H4 (cell line): ENCODE measurements at regions not wholly inside any gene's neighbourhood (a gene's known extent, or its start where the extent isn't known, plus 50 kb on each side); places are given as distances from the start of the nearest gene placed in this dataset.

Source experiments
- DNase-seq: peaks from one replicate; pipeline ENCODE4 v3.0.0-alpha.2; 2015; ENCODE audit warnings: low spot score

GRCh38 chr13:86201477-86201876 is 402.3 kb upstream of the SLITRK6 start:
- DNase-seq: no peak

DNA sequence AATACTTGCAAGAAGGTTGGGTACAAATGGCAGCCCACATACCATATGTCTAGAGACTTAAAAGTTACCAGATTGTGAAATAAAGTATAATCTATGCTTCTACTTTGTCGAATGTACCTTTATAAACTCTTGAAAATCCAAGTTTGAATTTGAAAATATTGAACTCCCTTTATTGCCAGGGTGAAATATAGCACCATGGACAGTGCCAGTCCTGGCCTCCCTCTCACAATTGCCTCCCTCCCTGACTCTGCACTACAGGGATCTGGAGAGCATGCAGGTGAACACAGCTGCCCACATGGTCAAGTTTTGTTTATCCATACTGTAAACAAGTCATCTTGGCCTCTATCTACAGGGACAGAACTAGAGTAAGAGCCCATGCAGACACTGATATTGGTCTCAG is 394.1 kb upstream of the SLITRK6 start:
- no peak for DNase-seq

- no peak for DNase-seq
These were observed 389.0 kb upstream of the SLITRK6 start for GRCh38 chr13:86188170-86188569.

DNA sequence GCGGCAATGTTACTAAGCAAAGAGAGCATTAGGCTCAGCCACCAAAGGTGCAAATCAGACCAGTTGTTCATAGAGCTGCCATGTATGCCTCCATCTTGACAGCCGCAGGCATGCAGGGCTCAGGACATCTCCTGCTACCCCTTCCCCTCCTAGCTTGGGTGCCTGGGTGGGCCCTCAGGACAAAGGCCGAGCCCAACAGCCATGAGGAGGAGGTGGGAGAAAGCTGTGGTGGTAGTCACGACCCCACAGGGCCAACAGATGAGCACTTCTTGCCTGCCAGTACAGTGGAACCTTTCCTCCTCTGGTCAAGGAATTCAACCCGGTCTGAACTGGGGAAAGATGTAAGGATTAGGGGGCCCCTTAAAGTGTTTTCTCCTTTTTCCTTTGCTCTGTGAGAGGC is 386.4 kb upstream of the SLITRK6 start:
- no peak for DNase-seq

DNA sequence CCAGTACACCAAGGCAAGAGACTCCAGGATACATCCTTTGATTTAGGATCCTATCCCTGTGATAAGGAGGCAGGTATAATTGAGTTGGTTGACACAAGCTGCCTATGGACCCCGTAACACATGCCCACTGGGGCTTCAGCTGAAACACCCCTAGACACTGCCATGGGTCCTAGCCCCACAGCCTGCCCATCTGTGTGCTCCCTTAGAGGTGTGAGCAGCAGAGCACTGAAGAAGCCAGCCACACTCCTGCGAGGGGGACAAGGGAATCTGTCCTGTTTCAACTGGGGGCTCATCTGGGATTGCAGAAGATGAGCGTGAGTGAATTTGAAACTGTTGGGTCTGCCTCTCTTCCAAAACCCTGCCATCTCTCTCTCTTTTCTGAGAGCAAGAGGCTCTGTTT is 385.9 kb upstream of the SLITRK6 start:
- no peak for DNase-seq

- DNase-seq: no peak
These were observed 375.4 kb upstream of the SLITRK6 start for GRCh38 chr13:86174622-86175021.

GRCh38 chr13:86172961-86173360 is 373.7 kb upstream of the SLITRK6 start:
- no peak for DNase-seq

DNA sequence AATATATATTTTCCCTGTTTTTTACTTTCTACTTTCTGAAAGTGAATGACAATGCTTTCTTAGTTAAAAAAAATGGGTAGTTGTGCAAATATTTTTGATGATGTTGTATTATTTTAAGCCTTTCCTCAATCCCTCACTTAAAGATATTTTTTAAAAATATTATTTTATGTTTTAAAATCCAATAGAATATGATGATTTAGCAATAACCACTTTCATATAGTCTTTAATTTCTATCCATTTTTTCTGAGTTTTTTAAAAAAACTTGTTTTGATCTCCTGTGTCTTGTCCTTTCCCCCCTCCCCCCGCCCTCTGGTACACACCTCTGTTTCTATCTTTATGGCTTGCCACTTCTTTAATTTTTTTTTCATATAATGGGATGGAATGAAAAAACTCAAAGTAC is 362.0 kb upstream of the SLITRK6 start:
- DNase-seq: no peak

DNA sequence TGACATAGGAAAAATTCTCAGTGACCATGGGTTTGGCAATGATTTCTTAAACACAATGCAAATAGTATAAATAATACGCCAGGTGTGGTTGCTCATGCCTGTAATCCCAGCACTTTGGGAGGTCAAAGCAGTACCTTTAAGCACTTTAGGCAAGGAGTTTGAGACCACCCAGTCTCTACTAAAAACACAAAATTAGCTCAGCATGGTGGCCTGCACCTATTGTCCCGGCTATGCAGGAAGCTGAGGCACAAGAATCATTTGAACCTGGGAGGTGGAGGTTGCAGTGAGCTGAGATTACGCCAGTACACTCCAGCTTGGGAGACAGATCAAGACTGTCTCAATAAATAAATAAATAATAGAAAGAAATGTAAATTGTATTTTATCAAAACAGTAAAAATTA is 356.5 kb upstream of the SLITRK6 start:
- DNase-seq: no peak

- DNase-seq: no peak
These were observed 342.9 kb upstream of the SLITRK6 start for GRCh38 chr13:86142080-86142479.

DNA sequence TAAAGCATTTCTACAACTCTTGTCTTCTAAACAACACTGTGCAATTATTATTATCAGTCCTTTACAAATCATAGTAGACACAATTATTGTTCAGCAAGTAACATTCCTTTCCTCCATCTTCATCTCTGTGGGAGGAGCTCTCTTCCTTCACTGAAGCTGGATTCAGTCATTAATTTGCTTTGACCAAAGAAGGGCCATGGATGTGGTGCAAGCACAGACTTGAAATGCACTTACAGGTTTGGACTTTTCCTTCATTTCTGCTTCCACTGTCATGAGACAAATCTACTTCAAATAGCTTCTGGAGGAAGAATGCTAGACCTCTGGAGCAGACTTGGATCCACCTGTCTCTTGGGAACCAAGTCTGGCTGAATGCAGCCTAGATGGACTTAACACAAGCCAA is 336.6 kb upstream of the SLITRK6 start:
- no peak for DNase-seq

DNA sequence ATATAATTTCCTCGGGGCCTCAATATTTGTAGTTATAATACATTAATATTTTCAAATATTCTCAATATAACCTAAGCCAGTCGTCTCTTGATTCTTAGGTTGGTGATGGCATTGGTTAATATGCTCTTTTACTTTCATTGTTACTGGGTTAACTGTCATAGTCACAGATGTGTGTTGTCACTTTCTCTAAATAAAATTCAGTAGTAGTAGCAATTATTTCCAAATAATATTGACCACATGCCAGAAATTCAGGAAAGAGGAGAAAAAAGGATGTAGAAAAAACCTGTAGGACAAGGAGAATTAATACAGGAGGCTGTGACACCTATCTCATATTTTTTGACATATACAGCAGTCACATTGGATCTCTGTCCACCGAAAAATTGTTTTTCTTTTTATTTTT is 322.7 kb upstream of the SLITRK6 start:
- DNase-seq: no peak

DNA sequence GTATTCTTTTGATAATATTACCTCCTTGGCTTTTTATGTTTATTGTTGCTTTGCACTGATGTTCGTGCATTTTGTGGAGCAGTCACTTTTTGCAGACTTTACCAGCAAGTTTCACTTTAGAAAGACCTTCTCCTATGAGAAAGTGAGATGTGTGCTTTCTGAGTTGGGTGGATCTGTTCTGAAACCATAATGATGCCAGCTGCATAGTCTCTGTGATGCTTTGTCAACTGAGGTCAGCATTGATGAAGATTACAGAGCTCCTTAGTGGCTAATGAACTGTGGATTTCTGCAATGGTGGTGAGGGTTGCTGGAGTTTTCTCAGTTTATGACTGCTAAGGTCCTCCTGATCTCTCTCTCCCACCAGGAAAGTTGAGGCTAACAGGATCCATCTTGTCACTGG is 309.9 kb upstream of the SLITRK6 start:
- DNase-seq: no peak

- no peak for DNase-seq
These were observed 309.1 kb upstream of the SLITRK6 start for GRCh38 chr13:86108334-86108733.

DNA sequence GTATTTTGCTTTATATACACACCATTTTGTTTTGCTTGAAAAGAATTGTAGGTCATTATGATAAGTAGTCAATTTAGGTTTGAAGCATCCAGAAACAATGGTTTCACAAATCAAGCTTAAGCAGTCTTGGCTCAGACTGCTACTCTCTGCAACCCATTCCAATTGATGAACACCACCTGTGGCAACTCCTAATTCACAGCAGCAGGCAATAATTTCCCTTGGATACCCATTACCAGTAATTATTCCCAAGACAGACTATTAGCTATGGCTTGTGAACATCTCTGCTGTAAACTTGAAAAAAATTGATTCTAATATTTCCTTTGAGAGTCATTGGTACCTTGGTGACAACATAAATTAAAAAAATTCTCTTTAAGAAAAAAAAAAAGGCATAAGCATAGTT is 299.3 kb upstream of the SLITRK6 start:
- no peak for DNase-seq

- no peak for DNase-seq
These were observed 296.1 kb upstream of the SLITRK6 start for GRCh38 chr13:86095351-86095750.

DNA sequence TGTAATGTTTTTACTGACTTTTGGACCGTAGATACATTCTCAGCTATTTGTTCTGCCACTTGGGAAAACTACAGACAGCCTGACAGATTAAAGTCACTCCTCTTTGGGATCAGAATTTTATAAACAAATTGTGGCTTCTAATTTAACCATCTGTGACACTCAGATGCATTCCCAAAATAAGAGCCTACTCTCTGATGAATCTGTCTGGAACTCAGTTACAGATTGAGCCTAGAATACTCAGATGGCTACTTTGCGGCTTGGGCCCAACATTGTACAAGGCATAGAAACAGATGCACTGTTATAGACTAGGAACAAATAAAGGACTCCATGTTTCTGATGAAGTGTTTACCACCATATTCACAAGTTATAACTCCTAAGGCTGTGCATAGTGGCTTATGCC is 291.0 kb upstream of the SLITRK6 start:
- DNase-seq: no peak

GRCh38 chr13:86087244-86087643 is 288.0 kb upstream of the SLITRK6 start:
- DNase-seq: no peak

DNA sequence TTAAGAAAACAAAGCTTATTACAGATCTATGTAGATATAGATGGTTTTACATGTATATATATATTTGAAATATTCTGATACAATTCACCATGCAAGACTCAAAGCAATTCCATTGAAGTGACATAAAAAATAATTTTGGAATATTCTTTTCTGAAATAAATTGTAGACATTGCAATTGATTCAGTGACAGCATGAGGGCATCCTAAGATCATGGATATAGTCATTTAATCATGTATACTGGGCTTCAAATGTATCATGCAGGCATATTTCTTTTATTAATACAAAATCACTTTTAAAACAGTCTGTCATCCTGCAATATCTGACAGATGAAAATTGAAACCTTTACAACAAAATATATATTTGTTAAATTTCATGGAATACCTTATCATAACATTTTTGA is 286.7 kb upstream of the SLITRK6 start:
- no peak for DNase-seq

DNA sequence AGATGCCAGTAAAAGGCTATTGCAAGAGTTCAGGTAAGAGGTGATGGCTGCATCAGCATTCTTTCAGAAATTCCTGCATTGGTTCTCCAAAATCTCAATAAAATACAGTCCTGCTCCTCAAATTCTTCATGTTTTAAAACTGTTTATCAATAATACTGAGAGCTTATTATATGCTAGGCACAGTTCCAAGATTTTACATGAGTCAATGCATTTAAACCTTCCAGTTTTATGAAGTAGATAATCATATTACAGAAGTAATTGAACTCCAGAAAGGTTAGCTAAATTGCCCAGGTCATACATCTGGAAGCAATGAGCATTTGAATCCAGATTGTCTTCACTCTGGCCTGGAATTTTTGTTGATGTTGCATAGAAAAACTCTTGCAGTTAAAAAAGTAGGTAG is 282.9 kb upstream of the SLITRK6 start:
- DNase-seq: no peak

DNA sequence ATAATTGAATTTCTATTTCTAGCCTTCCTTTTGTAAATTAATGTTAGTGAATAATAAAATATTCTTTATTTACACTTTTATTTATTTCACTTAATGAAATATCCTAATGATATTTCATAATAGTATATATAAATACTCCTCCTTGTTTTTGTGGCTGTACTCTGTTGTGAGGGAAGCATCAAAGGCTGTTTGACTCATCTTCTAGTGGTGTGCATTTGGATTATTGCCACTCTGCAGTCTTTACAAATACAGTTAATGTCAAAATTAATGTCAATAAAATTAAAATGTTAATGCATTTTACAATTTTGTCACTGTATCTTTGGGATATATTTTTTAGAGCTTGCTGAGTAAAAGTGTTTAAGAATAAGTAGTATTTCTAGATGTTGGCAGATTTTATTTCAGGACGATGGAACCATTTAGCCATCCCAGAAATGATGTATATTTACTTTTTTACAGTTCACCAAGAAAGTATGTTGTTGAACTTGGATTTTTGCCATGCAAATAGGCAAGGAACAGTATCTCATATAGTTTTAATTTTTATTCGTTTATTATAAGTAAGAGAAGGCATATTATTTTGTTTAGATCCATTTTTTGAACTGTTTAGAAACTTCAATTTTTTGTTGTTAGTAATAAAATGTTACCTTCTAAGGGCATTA is 281.2 kb upstream of the SLITRK6 start:
- no peak for DNase-seq

DNA sequence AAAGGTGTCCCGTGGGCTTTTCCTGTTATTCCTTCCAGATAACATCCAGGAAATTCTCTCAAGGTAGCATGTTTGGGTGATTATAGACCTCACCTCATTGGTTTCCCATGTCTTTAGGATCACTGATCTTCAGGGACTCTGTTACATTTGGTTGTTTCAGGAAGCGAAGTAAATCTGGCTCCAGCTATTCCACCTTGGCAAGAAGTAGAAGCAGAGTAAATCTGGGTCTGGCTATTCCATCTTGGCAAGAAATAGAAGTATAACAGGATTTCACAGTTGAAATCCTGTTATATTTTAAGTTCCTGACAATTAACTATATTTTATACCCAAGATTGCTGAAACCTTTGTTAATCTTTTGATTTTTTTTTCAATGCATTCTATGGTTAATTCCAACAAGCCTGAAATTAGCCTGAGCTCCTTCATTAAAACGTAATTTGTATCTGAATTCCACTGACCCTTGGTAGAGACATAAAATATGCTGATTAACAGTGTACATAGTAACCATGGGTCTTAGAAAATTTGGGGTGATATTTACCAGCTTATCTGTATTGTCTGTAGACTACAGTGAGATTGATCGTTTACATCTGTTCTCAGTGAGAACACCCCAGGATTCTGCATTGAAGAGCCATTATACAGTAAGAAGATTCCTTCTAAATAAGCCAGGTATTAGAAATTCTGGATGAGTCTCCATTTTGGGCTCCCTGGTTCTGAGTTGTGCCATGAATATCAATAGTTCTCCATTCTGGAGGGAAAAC is 267.6 kb upstream of the SLITRK6 start:
- DNase-seq: no peak

GRCh38 chr13:86052141-86052540 is 252.9 kb upstream of the SLITRK6 start:
- DNase-seq: no peak
